H9 (cell line): ENCODE measurements at regions not wholly inside any gene's neighbourhood (a gene's known extent, or its start where the extent isn't known, plus 50 kb on each side); places are given as distances from the start of the nearest gene placed in this dataset.

Experiments used
- DNase-seq: peaks from one replicate; pipeline ENCODE4 v3.0.0-alpha.2; 2017
- H2AFZ ChIP-seq: one replicate; pipeline ENCODE4 v1.6.1; 2013; ENCODE audit warnings: mild to moderate bottlenecking, low read length, control low read depth, moderate library complexity
- H2AK5ac ChIP-seq: 2 replicates; pipeline ENCODE4 v1.6.1; 2013; ENCODE audit warnings: low read length, control low read depth, mixed read lengths; ENCODE audit not compliant: insufficient read length
- H2BK120ac ChIP-seq: one replicate; pipeline ENCODE4 v1.6.1; 2013; ENCODE audit warnings: low read depth, mild to moderate bottlenecking, low read length, control low read depth, inconsistent platforms; ENCODE audit not compliant: poor library complexity, severe bottlenecking
- H2BK12ac ChIP-seq: 2 replicates; pipeline ENCODE4 v1.6.1; 2013; ENCODE audit warnings: low read length, control low read depth, mixed read lengths, low read depth; ENCODE audit not compliant: insufficient read length
- H2BK15ac ChIP-seq: 2 replicates; pipeline ENCODE4 v1.6.1; 2013; ENCODE audit warnings: low read depth, low read length, control low read depth
- H2BK20ac ChIP-seq: one replicate; pipeline ENCODE4 v1.6.1; 2013; ENCODE audit warnings: low read depth, mild to moderate bottlenecking, low read length, control low read depth, inconsistent platforms; ENCODE audit not compliant: poor library complexity, severe bottlenecking
- H2BK5ac ChIP-seq: 2 replicates; pipeline ENCODE4 v1.6.1; 2013; ENCODE audit warnings: low read length, control low read depth, mixed read lengths; ENCODE audit not compliant: insufficient read length
- H3K14ac ChIP-seq: 2 replicates; pipeline ENCODE4 v1.6.1; 2013; ENCODE audit warnings: low read length, control low read depth; ENCODE audit not compliant: insufficient read depth
- H3K18ac ChIP-seq: 2 replicates; pipeline ENCODE4 v1.6.1; 2013; ENCODE audit warnings: low read depth, mild to moderate bottlenecking, mixed read lengths, low read length, control low read depth; ENCODE audit not compliant: insufficient read length
- H3K23ac ChIP-seq: 2 replicates; pipeline ENCODE4 v1.6.1; 2013; ENCODE audit warnings: low read length, control low read depth, mixed read lengths, low read depth; ENCODE audit not compliant: insufficient read length
- H3K23me2 ChIP-seq: 2 replicates; pipeline ENCODE4 v1.6.1; 2013; ENCODE audit warnings: low read depth, mild to moderate bottlenecking, mixed read lengths, low read length, control low read depth; ENCODE audit not compliant: insufficient read length, poor library complexity, severe bottlenecking
- H3K27ac ChIP-seq: 2 replicates; pipeline ENCODE4 v1.5.1; 2013; ENCODE audit warnings: low read length, control low read depth, mixed read lengths, low read depth; ENCODE audit not compliant: insufficient read length
- H3K27me3 ChIP-seq: 2 replicates; pipeline ENCODE4 v1.6.1; 2013; ENCODE audit warnings: low read length, control low read depth, inconsistent platforms; ENCODE audit not compliant: insufficient read depth
- H3K4ac ChIP-seq: 2 replicates; pipeline ENCODE4 v1.6.1; 2013; ENCODE audit warnings: low read depth, mild to moderate bottlenecking, control low read depth, inconsistent platforms, low read length, moderate library complexity
- H3K4me1 ChIP-seq: 2 replicates; pipeline ENCODE4 v1.6.1; 2013; ENCODE audit warnings: low read length, control low read depth, inconsistent platforms; ENCODE audit not compliant: insufficient read depth
- H3K4me2 ChIP-seq: 2 replicates; pipeline ENCODE4 v1.6.1; 2013; ENCODE audit warnings: low read length, control low read depth, mixed read lengths; ENCODE audit not compliant: insufficient read length, insufficient read depth
- H3K56ac ChIP-seq: 2 replicates; pipeline ENCODE4 v1.6.1; 2013; ENCODE audit warnings: low read depth, mild to moderate bottlenecking, mixed read lengths, low read length, control low read depth; ENCODE audit not compliant: insufficient read length
- H3K79me1 ChIP-seq: 2 replicates; pipeline ENCODE4 v1.6.1; 2013; ENCODE audit warnings: low read depth, mild to moderate bottlenecking, moderate library complexity, low read length, control low read depth, inconsistent platforms; ENCODE audit not compliant: insufficient read depth, poor library complexity, severe bottlenecking
- H3K79me2 ChIP-seq: 2 replicates; pipeline ENCODE4 v1.6.1; 2013; ENCODE audit warnings: low read length, control low read depth, inconsistent platforms; ENCODE audit not compliant: insufficient read depth
- H3K9ac ChIP-seq: 2 replicates; pipeline ENCODE4 v1.6.1; 2013; ENCODE audit warnings: low read length, control low read depth, mixed read lengths; ENCODE audit not compliant: insufficient read length; ENCODE audit errors: extremely low read depth
- H3K9me3 ChIP-seq: one replicate; pipeline ENCODE4 v1.6.1; 2013; ENCODE audit warnings: low read depth, low read length, inconsistent platforms; ENCODE audit not compliant: control insufficient read depth
- H3T11ph ChIP-seq: one replicate; pipeline ENCODE4 v1.6.1; 2013; ENCODE audit warnings: mild to moderate bottlenecking, low read length, control low read depth, inconsistent platforms
- H4K20me1 ChIP-seq: one replicate; pipeline ENCODE4 v1.6.1; 2013; ENCODE audit not compliant: control insufficient read depth, insufficient read length, insufficient read depth
- H4K5ac ChIP-seq: 2 replicates; pipeline ENCODE4 v1.6.1; 2013; ENCODE audit warnings: low read depth, mild to moderate bottlenecking, mixed read lengths, low read length, control low read depth; ENCODE audit not compliant: insufficient read length
- H4K8ac ChIP-seq: replicated peaks from 2 replicates; pipeline ENCODE4 v1.6.1; 2013; ENCODE audit warnings: low read length, control low read depth, mixed read lengths, low read depth; ENCODE audit not compliant: insufficient read length
- H4K91ac ChIP-seq: 2 replicates; pipeline ENCODE4 v1.6.1; 2013; ENCODE audit warnings: low read depth, mild to moderate bottlenecking, moderate library complexity, mixed read lengths, low read length, control low read depth; ENCODE audit not compliant: insufficient read length
- H3K27ac Mint-ChIP-seq, 3 experiments: 2 replicates in 2 of 3; 3 replicates in 1 of 3; pipeline ENCODE4 v1.8.0; 2020 to 2021; ENCODE audit warnings: mixed read lengths in 3 of 3, mild to moderate bottlenecking in 1 of 3, moderate library complexity in 1 of 3
- H3K27me3 Mint-ChIP-seq: 2 replicates; pipeline ENCODE4 v1.8.0; 2021; ENCODE audit warnings: low read depth, mild to moderate bottlenecking, moderate library complexity, mixed read lengths
- H3K36me3 Mint-ChIP-seq, 3 experiments: 2 replicates in 2 of 3; 3 replicates in 1 of 3; pipeline ENCODE4 v1.8.0; 2020 to 2021; ENCODE audit warnings: low read depth in 3 of 3, mixed read lengths in 3 of 3; ENCODE audit not compliant: insufficient read depth in 1 of 3
- H3K4me1 Mint-ChIP-seq, 2 experiments: 2 replicates each; pipeline ENCODE4 v1.8.0; 2020; ENCODE audit warnings: mixed read lengths in 2 of 2
- H3K4me3 Mint-ChIP-seq, 2 experiments: 2 replicates in 1 of 2; 3 replicates in 1 of 2; pipeline ENCODE4 v1.8.0; 2020 to 2021; ENCODE audit warnings: mild to moderate bottlenecking in 2 of 2, mixed read lengths in 2 of 2, moderate library complexity in 1 of 2
- H3K9me3 Mint-ChIP-seq, 2 experiments: 2 replicates in 1 of 2; 3 replicates in 1 of 2; pipeline ENCODE4 v1.8.0; 2020; ENCODE audit warnings: mild to moderate bottlenecking in 2 of 2, mixed read lengths in 2 of 2, moderate library complexity in 1 of 2
- WGBS: extraction: QIAGEN DNeasy Blood & Tissue Kit; methylation state at CpG from one replicate; pipeline ENCODE4 v1.1.7; 2013; ENCODE audit warnings: missing lambda C conversion rate, low lambda C conversion rate, mixed read lengths; ENCODE audit not compliant: insufficient read length; ENCODE audit errors: extremely low coverage; 5-methylcytosine and 5-hydroxymethylcytosine counted together
- TF ChIP-seq, protein P1 (sequence below): fragments of 200-600 bp; sonication (generic); conservative IDR thresholded peaks from 3 replicates; pipeline ENCODE4 v1.8.0; 2021; ENCODE audit warnings: antibody characterized with exemption, mild to moderate bottlenecking

- no peaks in the 10 kb centered on the region for H3K9me3 ChIP-seq
- H2BK120ac ChIP-seq: no peak overlapping the region
- H3K4ac ChIP-seq: no peak overlapping the region
- no peaks in the 10 kb centered on the region for H3K27me3 ChIP-seq
- no peak overlapping the region for H3K9ac ChIP-seq
- TF ChIP-seq, protein P1, sequence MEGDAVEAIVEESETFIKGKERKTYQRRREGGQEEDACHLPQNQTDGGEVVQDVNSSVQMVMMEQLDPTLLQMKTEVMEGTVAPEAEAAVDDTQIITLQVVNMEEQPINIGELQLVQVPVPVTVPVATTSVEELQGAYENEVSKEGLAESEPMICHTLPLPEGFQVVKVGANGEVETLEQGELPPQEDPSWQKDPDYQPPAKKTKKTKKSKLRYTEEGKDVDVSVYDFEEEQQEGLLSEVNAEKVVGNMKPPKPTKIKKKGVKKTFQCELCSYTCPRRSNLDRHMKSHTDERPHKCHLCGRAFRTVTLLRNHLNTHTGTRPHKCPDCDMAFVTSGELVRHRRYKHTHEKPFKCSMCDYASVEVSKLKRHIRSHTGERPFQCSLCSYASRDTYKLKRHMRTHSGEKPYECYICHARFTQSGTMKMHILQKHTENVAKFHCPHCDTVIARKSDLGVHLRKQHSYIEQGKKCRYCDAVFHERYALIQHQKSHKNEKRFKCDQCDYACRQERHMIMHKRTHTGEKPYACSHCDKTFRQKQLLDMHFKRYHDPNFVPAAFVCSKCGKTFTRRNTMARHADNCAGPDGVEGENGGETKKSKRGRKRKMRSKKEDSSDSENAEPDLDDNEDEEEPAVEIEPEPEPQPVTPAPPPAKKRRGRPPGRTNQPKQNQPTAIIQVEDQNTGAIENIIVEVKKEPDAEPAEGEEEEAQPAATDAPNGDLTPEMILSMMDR: no peak
- no peak overlapping the region for H2BK15ac ChIP-seq
- Mint-ChIP-seq H3K4me3 (no peak overlapping the region), H3K4me1 (peaks cover 2 to 14% of the 10 kb centered on the region in 2 experiments), H3K27ac (no peak overlapping the region; a peak in 1 of 7 replicates), H3K27me3 (no peaks in the 10 kb centered on the region), H3K36me3 (peaks cover 6 to 9% (median 7%) of the 10 kb centered on the region in 3 experiments; a peak in 5 of 7 replicates), H3K9me3 (peaks cover 7 to 10% of the 10 kb centered on the region in 2 experiments; a peak in 3 of 5 replicates)
- H3T11ph ChIP-seq: no peak overlapping the region
- no peak for DNase-seq
- no peak overlapping the region for H4K5ac ChIP-seq
- H3K56ac ChIP-seq: no peak overlapping the region
- no peak overlapping the region for H2BK12ac ChIP-seq
- H3K23me2 ChIP-seq: no peaks in the 10 kb centered on the region
- no peak overlapping the region for H3K18ac ChIP-seq
- no peak overlapping the region for H2AFZ ChIP-seq
- no peak overlapping the region for H2BK20ac ChIP-seq
- H2BK5ac ChIP-seq: no peak overlapping the region
- no peak overlapping the region for H3K14ac ChIP-seq
- H3K27ac ChIP-seq: no peak overlapping the region
- H3K79me2 ChIP-seq: no peaks in the 10 kb centered on the region
- H3K23ac ChIP-seq: no peak overlapping the region
- WGBS: no CpG with 5 or more reads among the region's 4 CpGs
- H4K8ac ChIP-seq: no peak overlapping the region
- no peak overlapping the region for H2AK5ac ChIP-seq
- H4K91ac ChIP-seq: no peak overlapping the region
- H3K79me1 ChIP-seq: no peaks in the 10 kb centered on the region
- no peaks in the 10 kb centered on the region; the same call in 1 of the 2 replicates for H3K4me1 ChIP-seq
- H4K20me1 ChIP-seq: no peaks in the 10 kb centered on the region
- no peak overlapping the region for H3K4me2 ChIP-seq
These were observed 371.9 kb downstream of the ATP23 start for GRCh38 chr12:58313091-58313855.
